MCF 10A (cell line): ENCODE measurements at regions not wholly inside any gene's neighbourhood (a gene's known extent, or its start where the extent isn't known, plus 50 kb on each side); places are given as distances from the start of the nearest gene placed in this dataset.
"Not testable (repeated sequence)": the region's sequence is repeated elsewhere in the genome, so short reads cannot be mapped to it uniquely, and the experiment has no call there.

Experiments
- BruUV-seq: library from RNA; stranded (reverse); fragments of 400-500 nt; replicated peaks from 2 replicates; lab custom pipeline; 2021; lab: Mats Ljungman, UMichigan
- CTCF ChIA-PET: fragments of 300-600 bp; sonication (Branson Sonifier 250); formaldehyde crosslinking; extraction: SDS; loops from one replicate; lab custom pipeline; 2021; ENCODE audit warnings: antibody characterized with exemption, inconsistent platforms; lab: Yijun Ruan, JAX
- POLR2A ChIA-PET: fragments of 300-600, 350-650 bp; sonication (Branson Sonifier 250); formaldehyde crosslinking; extraction: SDS; loops from one replicate; lab custom pipeline; 2020; ENCODE audit warnings: antibody characterized with exemption, inconsistent platforms; lab: Yijun Ruan, JAX
- DNase-seq: peaks from one replicate; pipeline ENCODE4 v3.0.0-alpha.2; 2018; ENCODE audit not compliant: unreplicated experiment
- H3K27ac Mint-ChIP-seq: one replicate; pipeline ENCODE4 v1.8.0; 2022; ENCODE audit warnings: mild to moderate bottlenecking, low read depth, mixed read lengths; ENCODE audit not compliant: unreplicated experiment
- H3K27me3 Mint-ChIP-seq: one replicate; pipeline ENCODE4 v1.8.0; 2022; ENCODE audit warnings: mixed read lengths; ENCODE audit not compliant: insufficient read depth, unreplicated experiment
- H3K36me3 Mint-ChIP-seq: one replicate; pipeline ENCODE4 v1.8.0; 2022; ENCODE audit warnings: mild to moderate bottlenecking, moderate library complexity, mixed read lengths; ENCODE audit not compliant: insufficient read depth, unreplicated experiment
- H3K4me1 Mint-ChIP-seq: one replicate; pipeline ENCODE4 v1.8.0; 2022; ENCODE audit warnings: mixed read lengths; ENCODE audit not compliant: insufficient read depth, unreplicated experiment
- H3K4me3 Mint-ChIP-seq: one replicate; pipeline ENCODE4 v1.8.0; 2022; ENCODE audit warnings: mild to moderate bottlenecking, moderate library complexity, mixed read lengths; ENCODE audit not compliant: unreplicated experiment
- H3K9me3 Mint-ChIP-seq: one replicate; pipeline ENCODE4 v1.8.0; 2022; ENCODE audit warnings: mixed read lengths; ENCODE audit not compliant: unreplicated experiment
- CTCF ChIP-seq: fragments of 200-600 bp; IDR thresholded peaks from one replicate; pipeline ENCODE4 v1.8.0; 2022; ENCODE audit warnings: antibody characterized with exemption, mild to moderate bottlenecking; ENCODE audit not compliant: unreplicated experiment
- intact Hi-C: fragments of 100-400 bp; cut with micrococcal nuclease; formaldehyde crosslinking; loops from 2 replicates; pipeline ENCODE4 v1.14.1; 2022

- peak; percentile 24 for DNase-seq
- CTCF ChIA-PET, result no interaction called here
- Mint-ChIP-seq H3K27me3 (peaks cover 22% of the 10 kb centered on the region), H3K4me1 (no peaks in the 10 kb centered on the region), H3K27ac (no peak overlapping the region), H3K36me3 (no peaks in the 10 kb centered on the region), H3K9me3 (no peaks in the 10 kb centered on the region), H3K4me3 (no peak overlapping the region)
- intact Hi-C loops, result no loop called here
- POLR2A ChIA-PET, result no interaction called here
- no peak for TF ChIP-seq CTCF
- BruUV-seq, result no TSS peak
These were observed 574.6 kb downstream of the VGLL3 start for GRCh38 chr3:86416334-86416733.

GRCh38 chr3:86413645-86414044 lies 577.3 kb downstream of the VGLL3 start:
- intact Hi-C loops, result no loop called here
- Mint-ChIP-seq H3K4me3 (no peak overlapping the region), H3K27ac (no peak overlapping the region), H3K9me3 (no peaks in the 10 kb centered on the region), H3K27me3 (peaks cover 43% of the 10 kb centered on the region), H3K4me1 (no peaks in the 10 kb centered on the region), H3K36me3 (no peaks in the 10 kb centered on the region)
- BruUV-seq, result no TSS peak
- TF ChIP-seq CTCF, result no peak
- CTCF ChIA-PET, result no interaction called here
- DNase-seq, result no peak
- POLR2A ChIA-PET, result no interaction called here

GRCh38 chr3:86410587-86410986 lies 580.4 kb downstream of the VGLL3 start:
- Mint-ChIP-seq H3K27me3 (peaks cover 72% of the 10 kb centered on the region), H3K36me3 (no peaks in the 10 kb centered on the region), H3K27ac (no peak overlapping the region), H3K4me1 (no peaks in the 10 kb centered on the region), H3K9me3 (no peaks in the 10 kb centered on the region), H3K4me3 (no peak overlapping the region)
- ChIA-PET POLR2A (no interaction called here), CTCF (interaction anchor here (0.8 kb wide), 1 partner anchor 24 kb away, joined by 3 read pairs; no protein-coding TSS in a partner anchor)
- intact Hi-C loops, result no loop called here
- no TSS peak for BruUV-seq
- no peak for DNase-seq
- no peak for TF ChIP-seq CTCF

GRCh38 chr3:86389759-86390158 lies 601.2 kb downstream of the VGLL3 start:
- POLR2A ChIA-PET, BruUV-seq, DNase-seq, intact Hi-C loops, H3K27ac Mint-ChIP-seq, H3K4me1 Mint-ChIP-seq, H3K4me3 Mint-ChIP-seq, H3K36me3 Mint-ChIP-seq, H3K9me3 Mint-ChIP-seq: not testable (repeated sequence)
- CTCF ChIA-PET, result interaction anchor here (0.9 kb wide), 1 partner anchor 9 kb away, joined by 3 read pairs; no protein-coding TSS in a partner anchor
- peaks cover 63% of the 10 kb centered on the region for H3K27me3 Mint-ChIP-seq

GRCh38 chr3:86388820-86389219 lies 602.1 kb downstream of the VGLL3 start:
- H3K36me3 Mint-ChIP-seq, result no peaks in the 10 kb centered on the region
- ChIA-PET CTCF (interaction anchor here (0.8 to 0.9 kb wide), 2 partner anchors 9 to 288 kb away, joined by 3 to 4 read pairs; no protein-coding TSS in a partner anchor), POLR2A (no interaction called here)
- no peaks in the 10 kb centered on the region for H3K9me3 Mint-ChIP-seq
- peaks cover 5% of the 10 kb centered on the region for H3K4me1 Mint-ChIP-seq
- TF ChIP-seq CTCF, result no peak
- no TSS peak for BruUV-seq
- peak; percentile 2 for DNase-seq
- intact Hi-C loops, result no loop called here
- no peak overlapping the region for H3K27ac Mint-ChIP-seq
- H3K4me3 Mint-ChIP-seq, result no peak overlapping the region
- H3K27me3 Mint-ChIP-seq, result peaks cover 57% of the 10 kb centered on the region
